ENCODE measurements at regions not wholly inside any gene's neighbourhood (a gene's known extent, or its start where the extent isn't known, plus 50 kb on each side); places are given as distances from the start of the nearest gene placed in this dataset.

DNA sequence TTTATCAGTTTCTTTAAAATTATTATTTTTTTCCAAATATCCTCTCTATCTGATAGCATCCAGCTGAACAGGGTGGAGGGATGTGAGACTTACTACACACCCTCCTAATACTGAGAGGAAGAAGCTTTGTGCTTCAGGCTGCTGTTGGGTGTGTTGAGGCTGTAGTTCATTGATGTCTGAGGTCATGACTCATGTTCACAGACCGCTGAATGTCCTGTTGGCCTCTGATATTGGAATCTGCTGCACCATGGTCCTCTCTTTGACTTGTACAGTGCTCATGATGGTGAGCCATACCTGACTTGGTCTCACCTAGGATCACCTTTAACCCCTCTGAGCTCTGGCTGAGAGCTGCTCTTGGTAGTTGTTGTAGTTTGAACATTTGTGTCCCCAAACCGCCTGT is 302.9 kb downstream of the SATB1 start:
- H3K36me3 Mint-ChIP-seq = peaks cover 11% of the 10 kb centered on the region
- H3K9me3 Mint-ChIP-seq = peaks cover 14% of the 10 kb centered on the region
- POLR2A ChIA-PET = no interaction called here
- CTCF ChIA-PET = no interaction called here
- TF ChIP-seq SP1 (CRISPR knock-in tag; conservative IDR thresholded peaks at IDR 0.05) = no peak
- TF ChIP-seq SMAD4 (CRISPR knock-in tag; IDR thresholded peaks at IDR 0.05) = no peak
- TF ChIP-seq ELF4 (CRISPR knock-in tag; IDR thresholded peaks at IDR 0.05; ENCODE audit: low read depth) = no peak
- TF ChIP-seq TEAD4 (CRISPR knock-in tag; IDR thresholded peaks at IDR 0.05) = no peak
- no peak for TF ChIP-seq ETV6 (CRISPR knock-in tag; IDR thresholded peaks at IDR 0.05)
- TF ChIP-seq, protein P1, sequence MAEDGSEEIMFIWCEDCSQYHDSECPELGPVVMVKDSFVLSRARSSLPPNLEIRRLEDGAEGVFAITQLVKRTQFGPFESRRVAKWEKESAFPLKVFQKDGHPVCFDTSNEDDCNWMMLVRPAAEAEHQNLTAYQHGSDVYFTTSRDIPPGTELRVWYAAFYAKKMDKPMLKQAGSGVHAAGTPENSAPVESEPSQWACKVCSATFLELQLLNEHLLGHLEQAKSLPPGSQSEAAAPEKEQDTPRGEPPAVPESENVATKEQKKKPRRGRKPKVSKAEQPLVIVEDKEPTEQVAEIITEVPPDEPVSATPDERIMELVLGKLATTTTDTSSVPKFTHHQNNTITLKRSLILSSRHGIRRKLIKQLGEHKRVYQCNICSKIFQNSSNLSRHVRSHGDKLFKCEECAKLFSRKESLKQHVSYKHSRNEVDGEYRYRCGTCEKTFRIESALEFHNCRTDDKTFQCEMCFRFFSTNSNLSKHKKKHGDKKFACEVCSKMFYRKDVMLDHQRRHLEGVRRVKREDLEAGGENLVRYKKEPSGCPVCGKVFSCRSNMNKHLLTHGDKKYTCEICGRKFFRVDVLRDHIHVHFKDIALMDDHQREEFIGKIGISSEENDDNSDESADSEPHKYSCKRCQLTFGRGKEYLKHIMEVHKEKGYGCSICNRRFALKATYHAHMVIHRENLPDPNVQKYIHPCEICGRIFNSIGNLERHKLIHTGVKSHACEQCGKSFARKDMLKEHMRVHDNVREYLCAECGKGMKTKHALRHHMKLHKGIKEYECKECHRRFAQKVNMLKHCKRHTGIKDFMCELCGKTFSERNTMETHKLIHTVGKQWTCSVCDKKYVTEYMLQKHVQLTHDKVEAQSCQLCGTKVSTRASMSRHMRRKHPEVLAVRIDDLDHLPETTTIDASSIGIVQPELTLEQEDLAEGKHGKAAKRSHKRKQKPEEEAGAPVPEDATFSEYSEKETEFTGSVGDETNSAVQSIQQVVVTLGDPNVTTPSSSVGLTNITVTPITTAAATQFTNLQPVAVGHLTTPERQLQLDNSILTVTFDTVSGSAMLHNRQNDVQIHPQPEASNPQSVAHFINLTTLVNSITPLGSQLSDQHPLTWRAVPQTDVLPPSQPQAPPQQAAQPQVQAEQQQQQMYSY (CRISPR knock-in tag; IDR thresholded peaks at IDR 0.05) = no peak
- ATAC-seq (no peak), DNase-seq (ENCODE audit: low spot score) (no peak)
- no peak overlapping the region for H3K4me3 Mint-ChIP-seq
- no peaks in the 10 kb centered on the region for H3K27me3 Mint-ChIP-seq (ENCODE audit: low read depth)
- peaks cover 2% of the 10 kb centered on the region for H3K4me1 Mint-ChIP-seq
- H3K27ac Mint-ChIP-seq = no peak overlapping the region

DNA sequence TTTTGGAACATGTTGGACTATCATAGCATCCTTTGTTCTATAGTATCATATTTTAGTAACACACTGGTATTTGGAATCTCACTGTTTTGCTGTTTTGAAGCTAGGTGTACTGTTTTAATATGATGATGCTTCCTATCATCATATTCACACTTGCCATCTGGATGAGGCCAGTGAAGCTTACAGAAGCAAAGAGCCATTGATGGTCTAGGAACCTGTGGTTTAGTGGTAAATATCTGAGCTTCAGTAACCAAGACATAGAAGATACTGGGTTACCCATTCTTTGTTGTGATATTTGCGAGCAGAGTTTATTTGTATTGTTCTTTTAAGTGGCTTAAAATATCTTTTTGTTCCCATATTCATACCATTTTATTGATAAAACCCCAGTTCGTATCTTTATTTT is 304.1 kb downstream of the SATB1 start:
- Mint-ChIP-seq H3K4me3 (no peak overlapping the region), H3K9me3 (peaks cover 14% of the 10 kb centered on the region), H3K36me3 (peaks cover 11% of the 10 kb centered on the region), H3K27me3 (ENCODE audit: low read depth) (no peaks in the 10 kb centered on the region), H3K4me1 (no peaks in the 10 kb centered on the region), H3K27ac (no peak overlapping the region)
- no peak for DNase-seq (ENCODE audit: low spot score)
- POLR2A ChIA-PET = no interaction called here
- CTCF ChIA-PET = no interaction called here
- no peak for ATAC-seq
- no peak for TF ChIP-seq PRRX2 (CRISPR knock-in tag; IDR thresholded peaks at IDR 0.05)
- no peak for TF ChIP-seq CREM (CRISPR knock-in tag; IDR thresholded peaks at IDR 0.05)
- TF ChIP-seq, protein P2, sequence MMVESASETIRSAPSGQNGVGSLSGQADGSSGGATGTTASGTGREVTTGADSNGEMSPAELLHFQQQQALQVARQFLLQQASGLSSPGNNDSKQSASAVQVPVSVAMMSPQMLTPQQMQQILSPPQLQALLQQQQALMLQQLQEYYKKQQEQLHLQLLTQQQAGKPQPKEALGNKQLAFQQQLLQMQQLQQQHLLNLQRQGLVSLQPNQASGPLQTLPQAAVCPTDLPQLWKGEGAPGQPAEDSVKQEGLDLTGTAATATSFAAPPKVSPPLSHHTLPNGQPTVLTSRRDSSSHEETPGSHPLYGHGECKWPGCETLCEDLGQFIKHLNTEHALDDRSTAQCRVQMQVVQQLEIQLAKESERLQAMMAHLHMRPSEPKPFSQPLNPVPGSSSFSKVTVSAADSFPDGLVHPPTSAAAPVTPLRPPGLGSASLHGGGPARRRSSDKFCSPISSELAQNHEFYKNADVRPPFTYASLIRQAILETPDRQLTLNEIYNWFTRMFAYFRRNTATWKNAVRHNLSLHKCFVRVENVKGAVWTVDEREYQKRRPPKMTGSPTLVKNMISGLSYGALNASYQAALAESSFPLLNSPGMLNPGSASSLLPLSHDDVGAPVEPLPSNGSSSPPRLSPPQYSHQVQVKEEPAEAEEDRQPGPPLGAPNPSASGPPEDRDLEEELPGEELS (CRISPR knock-in tag; IDR thresholded peaks at IDR 0.05) = no peak
- TF ChIP-seq ETV6 (CRISPR knock-in tag; IDR thresholded peaks at IDR 0.05) = no peak
- TF ChIP-seq NR2C2 (CRISPR knock-in tag; IDR thresholded peaks at IDR 0.05) = no peak
- TF ChIP-seq, protein P3, sequence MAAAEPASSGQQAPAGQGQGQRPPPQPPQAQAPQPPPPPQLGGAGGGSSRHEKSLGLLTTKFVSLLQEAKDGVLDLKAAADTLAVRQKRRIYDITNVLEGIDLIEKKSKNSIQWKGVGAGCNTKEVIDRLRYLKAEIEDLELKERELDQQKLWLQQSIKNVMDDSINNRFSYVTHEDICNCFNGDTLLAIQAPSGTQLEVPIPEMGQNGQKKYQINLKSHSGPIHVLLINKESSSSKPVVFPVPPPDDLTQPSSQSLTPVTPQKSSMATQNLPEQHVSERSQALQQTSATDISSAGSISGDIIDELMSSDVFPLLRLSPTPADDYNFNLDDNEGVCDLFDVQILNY (CRISPR knock-in tag; IDR thresholded peaks at IDR 0.05) = no peak
- TF ChIP-seq JUN (CRISPR knock-in tag; IDR thresholded peaks at IDR 0.05) = no peak
- TF ChIP-seq FOXK1 (CRISPR knock-in tag; IDR thresholded peaks at IDR 0.05) = no peak
- TF ChIP-seq GRHL2 (CRISPR knock-in tag; IDR thresholded peaks at IDR 0.05; ENCODE audit: insufficient replicate concordance, severe bottlenecking) = no peak
- TF ChIP-seq TP53 (CRISPR knock-in tag; IDR thresholded peaks at IDR 0.05) = no peak
- no peak for TF ChIP-seq RELA (CRISPR knock-in tag; IDR thresholded peaks at IDR 0.05; ENCODE audit: borderline replicate concordance)

DNA sequence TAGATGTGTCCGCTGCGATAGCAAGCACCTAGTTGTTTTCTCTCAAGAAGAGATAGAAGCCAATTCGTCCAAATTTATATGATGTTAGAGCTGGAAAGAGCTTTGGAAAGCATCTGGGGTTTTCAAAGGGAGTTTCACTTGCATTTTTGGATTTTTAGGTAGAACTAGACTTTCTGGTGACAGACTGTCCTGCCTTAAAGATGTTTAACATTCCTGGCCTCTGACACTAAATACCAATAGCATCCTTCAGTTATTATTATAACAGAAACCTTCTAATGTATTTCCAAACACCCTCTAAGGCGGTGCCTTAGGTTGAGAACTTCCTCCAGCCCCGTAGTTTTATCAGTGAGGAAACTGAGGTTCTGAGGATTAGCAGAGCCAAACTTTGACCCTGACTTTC is 305.3 kb downstream of the SATB1 start:
- peaks cover 11% of the 10 kb centered on the region for H3K36me3 Mint-ChIP-seq
- ChIA-PET CTCF (no interaction called here), POLR2A (no interaction called here)
- H3K9me3 Mint-ChIP-seq = peaks cover 14% of the 10 kb centered on the region
- H3K4me1 Mint-ChIP-seq = no peaks in the 10 kb centered on the region
- TF ChIP-seq NR1H2 (CRISPR knock-in tag; IDR thresholded peaks at IDR 0.05) (no peak), HMGA2 (CRISPR knock-in tag; IDR thresholded peaks at IDR 0.05) (no peak), ZNF263 (CRISPR knock-in tag; IDR thresholded peaks at IDR 0.05; ENCODE audit: low read depth) (no peak)
- ATAC-seq (no peak), DNase-seq (ENCODE audit: low spot score) (no peak)
- no peak overlapping the region for H3K27ac Mint-ChIP-seq
- no peak overlapping the region for H3K4me3 Mint-ChIP-seq
- no peaks in the 10 kb centered on the region for H3K27me3 Mint-ChIP-seq (ENCODE audit: low read depth)

Data from WTC11 (cell line).